ENCODE measurements at regions not wholly inside any gene's neighbourhood (a gene's known extent, or its start where the extent isn't known, plus 50 kb on each side); places are given as distances from the start of the nearest gene placed in this dataset.
A peak's percentile ranks its signal among the peaks of the same experiment; 100 is the strongest.
"Not testable (repeated sequence)": the region's sequence is repeated elsewhere in the genome, so short reads cannot be mapped to it uniquely, and the experiment has no call there.

DNA sequence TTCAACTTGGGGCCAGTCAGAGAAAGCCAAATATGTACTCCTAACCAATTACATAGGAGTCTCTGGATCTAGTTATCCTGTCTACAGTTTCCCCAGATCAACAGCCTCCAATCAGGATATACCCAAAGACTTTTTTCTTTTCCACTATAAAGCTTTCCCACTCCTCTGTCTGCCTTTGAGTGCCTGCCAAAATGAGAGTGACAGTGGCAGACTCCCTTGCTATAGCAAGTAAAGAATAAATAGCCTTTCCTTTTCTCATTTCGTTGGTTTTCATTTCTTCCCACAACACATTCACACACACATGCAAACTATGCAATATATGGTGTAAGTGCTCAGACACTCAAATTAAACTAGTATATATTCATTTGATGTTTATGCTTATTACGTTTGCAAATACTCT lies 302.4 kb upstream of the TACR3 start:
- no peaks in the 10 kb centered on the region for H3K4me1 ChIP-seq
- H3K27me3 ChIP-seq, result no peaks in the 10 kb centered on the region
- DNase-seq, result no peak
- H3K36me3 ChIP-seq, result no peaks in the 10 kb centered on the region
- no peak overlapping the region for H3K4me3 ChIP-seq (ENCODE audit: low read depth, low read length)
- no peaks in the 10 kb centered on the region for H3K9me3 ChIP-seq
- TF ChIP-seq CTCF (IDR thresholded peaks at IDR 0.05; ENCODE audit: low read depth, low read length), result no peak

DNA sequence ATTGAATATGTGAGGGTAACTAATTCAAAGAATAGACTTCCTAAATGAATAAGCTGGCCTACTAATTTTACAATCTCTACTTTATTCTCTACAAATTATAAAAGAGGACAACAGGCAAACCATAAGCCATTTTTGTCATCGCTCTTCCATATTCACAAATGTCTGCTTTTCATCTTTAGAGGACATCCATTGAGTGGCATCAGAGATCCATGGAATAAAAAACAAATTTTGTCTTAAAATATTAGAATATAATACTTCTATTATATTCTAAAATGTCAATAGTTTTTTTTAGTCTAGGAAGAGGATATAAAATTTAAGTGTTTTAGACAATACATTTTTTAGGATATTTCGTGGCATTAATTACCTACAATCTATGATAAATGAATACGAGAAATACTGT lies 300.9 kb upstream of the TACR3 start:
- Histone ChIP-seq H3K36me3 (no peaks in the 10 kb centered on the region), H3K9me3 (no peaks in the 10 kb centered on the region), H3K4me3 (ENCODE audit: low read depth, low read length) (no peak overlapping the region), H3K27me3 (no peaks in the 10 kb centered on the region), H3K4me1 (no peaks in the 10 kb centered on the region)
- no peak for DNase-seq
- no peak for TF ChIP-seq CTCF (IDR thresholded peaks at IDR 0.05; ENCODE audit: low read depth, low read length)

- H3K36me3 ChIP-seq, result no peaks in the 10 kb centered on the region
- no peak overlapping the region for H3K4me3 ChIP-seq (ENCODE audit: low read depth, low read length)
- TF ChIP-seq CTCF (IDR thresholded peaks at IDR 0.05; ENCODE audit: low read depth, low read length), result no peak
- no peak for DNase-seq
- no peaks in the 10 kb centered on the region for H3K9me3 ChIP-seq
- no peaks in the 10 kb centered on the region for H3K4me1 ChIP-seq
- H3K27me3 ChIP-seq, result no peaks in the 10 kb centered on the region
Observed at GRCh38 chr4:104017213-104017612, 297.4 kb upstream of the TACR3 start.

- Histone ChIP-seq H3K27me3 (no peaks in the 10 kb centered on the region), H3K4me1 (no peaks in the 10 kb centered on the region; the same call in 1 of the 2 replicates), H3K9me3 (no peaks in the 10 kb centered on the region), H3K36me3 (no peaks in the 10 kb centered on the region), H3K4me3 (ENCODE audit: low read depth, low read length) (no peak overlapping the region)
- DNase-seq, result peak; percentile 21
- TF ChIP-seq CTCF (IDR thresholded peaks at IDR 0.05; ENCODE audit: low read depth, low read length), result peak; percentile 73
Observed at GRCh38 chr4:104015680-104016079, 295.9 kb upstream of the TACR3 start.

DNA sequence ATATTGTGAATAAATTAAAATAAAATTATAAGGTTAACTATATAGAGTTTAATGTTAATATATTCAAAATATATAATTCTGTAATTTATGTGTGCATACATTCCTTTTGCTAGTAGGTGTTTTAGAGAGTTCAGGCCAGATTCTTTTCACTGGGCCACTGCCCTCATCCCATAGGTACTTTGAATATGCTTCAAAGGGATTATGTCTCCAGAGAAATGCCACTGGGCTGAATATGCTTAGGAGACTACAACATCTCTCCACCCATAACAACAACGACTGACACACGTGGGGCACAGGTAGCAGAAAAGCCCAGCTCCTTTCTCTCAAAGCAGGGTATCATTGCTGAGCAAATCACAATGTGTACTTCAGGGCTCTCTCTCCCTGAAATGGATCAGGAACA lies 290.9 kb upstream of the TACR3 start:
- DNase-seq, result no peak
- H3K36me3 ChIP-seq, result no peaks in the 10 kb centered on the region
- no peaks in the 10 kb centered on the region for H3K27me3 ChIP-seq
- no peak overlapping the region for H3K4me3 ChIP-seq (ENCODE audit: low read depth, low read length)
- TF ChIP-seq CTCF (IDR thresholded peaks at IDR 0.05; ENCODE audit: low read depth, low read length), result no peak
- H3K4me1 ChIP-seq, result no peaks in the 10 kb centered on the region; the same call in 1 of the 2 replicates
- H3K9me3 ChIP-seq, result no peaks in the 10 kb centered on the region

- not testable (repeated sequence) for H3K4me1 ChIP-seq; H3K9me3 ChIP-seq; H3K36me3 ChIP-seq; H3K27me3 ChIP-seq; H3K4me3 ChIP-seq (ENCODE audit: low read depth, low read length)
- peak; percentile 4 for DNase-seq
Observed at GRCh38 chr4:104002318-104002717, 282.5 kb upstream of the TACR3 start.

GRCh38 chr4:103998756-103999155 lies 279.0 kb upstream of the TACR3 start:
- no peaks in the 10 kb centered on the region for H3K27me3 ChIP-seq
- H3K36me3 ChIP-seq, result no peaks in the 10 kb centered on the region
- TF ChIP-seq CTCF (IDR thresholded peaks at IDR 0.05; ENCODE audit: low read depth, low read length), result no peak
- peak; percentile 25 for DNase-seq
- H3K4me3 ChIP-seq (ENCODE audit: low read depth, low read length), result no peak overlapping the region
- H3K9me3 ChIP-seq, result no peaks in the 10 kb centered on the region; the same call in 1 of the 2 replicates
- H3K4me1 ChIP-seq, result peaks cover 13% of the 10 kb centered on the region
